ENCODE measurements at regions not wholly inside any gene's neighbourhood (a gene's known extent, or its start where the extent isn't known, plus 50 kb on each side); places are given as distances from the start of the nearest gene placed in this dataset.

DNA sequence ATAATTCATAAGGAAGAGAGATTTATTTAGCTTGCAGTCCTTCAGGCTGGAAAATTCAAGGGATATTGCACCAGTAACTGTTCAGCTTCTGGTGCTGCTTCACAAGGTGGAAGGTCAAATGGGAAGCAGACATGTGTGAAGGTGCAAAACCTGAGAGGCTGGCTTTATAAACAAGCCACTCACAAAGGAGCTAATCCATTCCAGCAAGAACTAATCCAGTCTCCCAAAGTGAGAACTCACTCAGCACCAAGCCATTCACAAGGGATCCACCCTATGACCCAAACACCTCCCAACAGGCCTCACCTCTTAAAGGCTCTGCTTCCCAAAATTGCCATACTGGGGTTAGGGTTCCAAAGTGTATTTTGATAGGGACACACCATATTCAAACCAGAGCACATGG is 1018.4 kb upstream of the ACVR2A start:
- no peak for DNase-seq (ENCODE audit: low read depth)

- peak; percentile 94 for DNase-seq (ENCODE audit: low read depth)
These were observed 1023.0 kb upstream of the ACVR2A start for GRCh38 chr2:146821836-146822316.

DNA sequence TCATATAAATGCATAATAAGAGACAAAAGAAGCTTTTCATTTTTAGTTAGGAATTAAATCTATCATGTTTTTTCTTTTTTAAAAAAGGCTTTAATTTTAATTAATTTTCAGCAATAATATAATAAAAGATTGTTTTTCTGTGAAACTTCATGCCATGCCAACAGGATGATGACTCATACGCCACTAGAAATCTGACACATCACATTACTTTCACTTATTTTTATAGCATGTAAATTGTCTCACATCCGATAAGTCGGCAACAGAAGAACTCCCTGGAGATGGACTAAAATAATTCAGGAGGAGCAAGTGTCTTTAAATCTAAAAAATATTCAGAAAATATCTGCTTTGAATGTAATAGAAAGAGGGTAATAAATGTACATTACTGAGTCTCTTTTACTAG is 1024.2 kb upstream of the ACVR2A start:
- DNase-seq (ENCODE audit: low read depth) = peak; percentile 90

DNA sequence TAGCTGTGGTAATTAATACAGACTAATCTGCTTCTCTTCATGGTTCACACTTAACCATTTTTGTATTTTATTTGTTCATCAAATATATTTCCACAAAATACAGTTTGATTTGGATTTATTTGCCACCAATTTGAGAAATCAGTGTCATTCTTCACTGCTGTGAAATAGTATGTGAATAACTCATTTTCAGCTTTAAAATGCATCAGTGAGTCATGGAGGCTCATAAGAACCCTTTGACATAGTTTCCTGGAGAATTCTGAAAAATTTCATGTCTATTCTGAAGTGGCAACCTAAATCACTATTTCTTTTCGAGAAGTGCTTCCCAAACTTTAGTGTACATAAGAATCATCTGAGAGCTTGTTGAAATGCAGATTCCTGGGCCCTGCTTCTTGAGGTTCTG is 1026.7 kb upstream of the ACVR2A start:
- DNase-seq (ENCODE audit: low read depth) = peak; percentile 56

DNA sequence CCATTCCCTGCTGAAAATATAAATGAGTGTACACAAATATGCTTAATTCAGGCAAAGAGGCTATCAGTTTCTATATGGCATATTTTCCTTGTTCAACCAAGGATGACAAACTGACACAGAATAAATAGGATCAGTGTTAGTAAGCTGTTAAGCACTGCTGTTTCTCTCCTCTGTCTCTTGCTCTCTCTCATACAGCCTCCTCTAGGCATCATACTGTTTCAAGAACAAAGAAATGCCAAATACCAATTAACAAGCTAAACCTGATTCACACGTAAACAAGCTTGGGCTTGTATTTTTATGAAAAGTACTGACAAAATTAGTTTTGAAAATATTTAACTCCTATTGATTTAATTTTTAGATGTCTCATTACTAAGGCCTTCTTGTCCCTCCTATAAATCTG is 1027.2 kb upstream of the ACVR2A start:
- peak; percentile 20 for DNase-seq (ENCODE audit: low read depth)

DNA sequence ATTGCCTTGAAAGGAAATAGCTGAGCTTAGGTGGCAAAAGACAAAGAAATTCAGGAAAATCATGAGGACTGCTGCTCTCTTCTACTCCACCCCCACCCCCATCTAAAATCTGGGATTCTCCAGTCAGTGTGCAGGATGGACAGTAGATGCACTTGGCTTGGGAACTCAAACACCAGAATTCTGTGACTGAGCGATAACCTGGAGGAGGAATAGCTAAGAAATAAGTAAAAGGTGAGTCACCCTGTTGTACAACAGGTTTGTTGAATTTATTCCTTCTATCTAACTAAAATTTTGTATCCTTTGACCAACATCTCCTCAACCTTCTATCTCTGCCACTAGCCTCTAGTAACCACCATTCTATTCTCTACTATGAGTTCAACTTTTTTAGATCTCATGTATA is 1029.9 kb upstream of the ACVR2A start:
- DNase-seq (ENCODE audit: low read depth) = no peak

DNA sequence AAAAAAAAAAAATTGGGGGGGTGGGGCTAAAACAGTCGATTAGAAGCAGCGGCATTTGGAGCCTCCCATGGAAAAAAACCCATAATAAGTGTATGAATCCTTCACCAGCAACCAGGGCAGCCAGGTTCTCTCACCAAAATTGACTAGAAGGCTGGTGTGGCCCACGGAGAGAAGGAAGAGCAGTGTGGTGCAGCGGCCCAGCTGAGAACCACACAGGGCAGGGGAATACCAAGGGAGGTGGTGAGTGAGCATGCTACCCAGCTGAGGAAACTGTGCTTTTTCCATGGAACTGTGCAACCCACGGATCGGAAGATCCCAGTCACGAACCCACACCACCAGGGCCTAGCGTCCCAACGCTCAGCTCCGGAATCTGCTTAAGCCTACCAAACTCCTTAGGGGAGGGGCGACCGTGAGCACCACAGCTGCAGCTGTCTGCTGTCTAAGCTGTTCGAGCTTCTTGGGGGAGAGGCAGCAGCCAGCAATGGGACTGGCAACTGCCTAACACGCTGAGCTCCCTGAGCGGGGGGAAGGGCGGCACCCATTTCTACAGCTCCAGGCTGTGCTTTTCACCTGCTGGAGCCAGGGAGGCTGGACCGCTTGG is 1037.2 kb upstream of the ACVR2A start:
- peak; percentile 66 for DNase-seq (ENCODE audit: low read depth)

DNA sequence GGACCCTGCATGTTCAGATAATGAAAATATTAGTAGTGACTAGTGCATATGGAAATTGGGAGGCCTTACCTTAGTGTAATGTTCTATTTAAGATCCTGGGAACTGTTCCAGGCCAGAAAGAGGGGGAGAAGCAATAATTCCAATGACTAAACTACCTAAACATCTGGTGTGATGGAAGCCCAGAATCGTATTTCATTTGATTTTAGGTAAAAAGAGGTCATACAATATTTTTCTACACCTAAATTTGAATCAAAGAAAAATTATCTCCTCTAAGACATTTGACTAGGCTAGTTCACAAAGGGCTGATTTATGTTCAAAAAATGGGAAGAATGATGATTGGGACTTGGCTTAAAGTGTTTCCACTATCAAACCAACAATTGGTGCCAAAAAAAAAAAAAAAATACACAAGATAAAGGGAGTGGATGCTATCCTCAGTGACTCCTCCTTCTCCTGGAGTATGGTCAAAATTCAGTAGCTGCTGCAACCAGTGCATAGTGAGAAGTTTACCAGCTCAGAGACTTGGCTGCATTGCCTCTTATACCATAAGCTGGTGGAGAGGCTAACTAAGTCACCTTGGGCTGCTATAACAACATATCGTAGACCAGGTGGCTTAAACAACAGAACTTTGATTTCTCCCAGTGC is 1038.3 kb upstream of the ACVR2A start:
- DNase-seq (ENCODE audit: low read depth) = peak; percentile 51

- no peak for DNase-seq (ENCODE audit: low read depth)
These were observed 1040.5 kb upstream of the ACVR2A start for GRCh38 chr2:146804288-146804687.

- DNase-seq (ENCODE audit: low read depth) = peak; percentile 54
These were observed 1042.9 kb upstream of the ACVR2A start for GRCh38 chr2:146801886-146802285.

DNA sequence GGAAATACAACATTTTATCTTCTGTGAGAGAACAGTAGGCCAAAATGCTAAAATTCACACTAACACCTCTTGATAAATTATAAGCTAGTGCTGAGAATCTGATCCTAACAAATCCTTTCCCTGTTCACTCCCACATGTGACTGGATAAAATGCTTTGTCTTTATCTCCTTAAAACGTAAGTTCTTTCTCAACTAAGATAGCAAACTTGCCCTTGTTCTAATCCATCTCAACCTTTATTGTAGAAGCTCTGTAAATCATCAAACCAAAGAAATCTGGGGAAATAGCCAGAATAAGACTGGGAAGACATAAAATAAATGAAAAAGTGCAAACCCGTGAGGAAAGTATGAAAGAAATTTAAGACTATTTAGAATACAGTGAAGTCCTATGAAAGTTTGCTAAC is 1058.4 kb upstream of the ACVR2A start:
- no peak for DNase-seq (ENCODE audit: low read depth)

DNA sequence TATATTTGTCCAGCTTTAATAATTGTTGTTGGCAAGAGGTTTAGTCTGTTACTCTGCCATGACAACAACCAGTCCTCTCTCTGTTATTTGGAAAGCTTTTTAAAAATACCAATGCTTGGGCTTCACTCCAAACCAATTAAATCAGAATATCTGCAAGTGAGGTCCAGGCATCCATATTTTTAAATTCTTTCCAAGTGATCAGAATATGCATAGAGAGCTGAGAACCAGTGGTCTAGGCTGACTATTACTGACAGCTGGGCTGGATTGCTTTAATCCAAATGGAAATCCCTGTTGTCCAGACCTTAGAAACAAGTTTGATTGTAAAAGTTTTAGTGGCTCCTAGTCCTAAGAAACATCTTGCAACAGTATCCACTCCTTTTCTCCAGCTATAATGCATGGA is 1059.7 kb upstream of the ACVR2A start:
- DNase-seq (ENCODE audit: low read depth) = peak; percentile 11

DNA sequence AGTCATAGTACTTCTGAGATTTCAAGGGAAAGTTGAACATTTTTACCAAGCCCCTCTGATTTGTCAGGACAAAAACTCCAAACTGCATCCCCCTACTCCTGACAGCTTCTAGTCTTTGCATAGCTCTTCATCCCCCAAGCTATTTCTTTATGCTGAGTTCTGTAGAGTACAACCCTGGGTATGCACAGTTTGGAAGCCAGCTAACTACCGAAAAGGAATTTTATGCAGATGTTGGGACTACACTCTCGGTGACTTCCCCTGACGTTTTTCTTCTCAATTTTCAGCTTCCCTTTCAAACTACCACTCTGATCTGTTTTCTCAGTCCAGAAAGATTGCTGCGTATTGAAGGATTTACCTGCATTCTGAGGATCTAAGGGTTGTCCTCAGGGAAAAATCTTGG is 1060.2 kb upstream of the ACVR2A start:
- no peak for DNase-seq (ENCODE audit: low read depth)

DNA sequence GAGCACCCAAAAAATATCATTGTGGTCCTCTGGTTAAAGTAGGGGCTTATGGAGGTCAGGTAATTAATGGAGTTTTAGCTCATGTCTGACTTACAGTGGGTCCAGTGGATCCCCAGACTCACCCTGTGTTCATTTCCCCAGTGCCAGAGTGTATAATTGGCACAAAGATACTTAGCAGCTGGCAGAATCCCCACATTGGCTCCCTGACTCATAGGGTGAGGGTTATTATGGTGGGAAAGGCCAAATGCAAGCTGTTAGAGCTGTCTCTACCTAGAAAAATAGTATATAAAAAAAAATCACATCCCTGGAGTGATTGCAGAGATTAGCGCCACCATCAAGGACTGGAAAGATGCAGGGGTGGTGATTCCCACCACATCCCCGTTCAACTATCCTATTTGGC is 1067.6 kb upstream of the ACVR2A start:
- DNase-seq (ENCODE audit: low read depth) = peak; percentile 57

GRCh38 chr2:146776596-146776995 is 1068.2 kb upstream of the ACVR2A start:
- DNase-seq (ENCODE audit: low read depth) = no peak

- no peak for DNase-seq (ENCODE audit: low read depth)
These were observed 1073.3 kb upstream of the ACVR2A start for GRCh38 chr2:146771531-146771930.

- no peak for DNase-seq (ENCODE audit: low read depth)
These were observed 1080.5 kb upstream of the ACVR2A start for GRCh38 chr2:146764301-146764700.

DNA sequence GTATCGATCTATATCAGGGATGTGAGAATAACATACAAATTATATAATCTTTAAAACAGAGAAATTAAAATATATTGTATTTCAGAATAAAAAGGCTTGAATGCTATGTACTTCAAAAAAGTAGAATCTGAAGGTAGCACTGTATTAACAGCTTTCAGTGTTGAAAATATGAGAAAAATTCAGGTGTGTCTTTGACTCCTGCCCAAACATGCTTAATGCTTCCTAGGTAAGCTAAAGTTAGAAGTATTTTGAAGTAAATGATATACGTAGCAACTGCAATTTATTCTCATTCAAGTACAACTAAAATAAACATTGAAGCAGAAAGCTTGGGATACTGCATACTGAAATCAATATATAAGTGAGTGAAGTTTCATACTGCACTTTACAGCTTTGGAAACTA is 1082.0 kb upstream of the ACVR2A start:
- DNase-seq (ENCODE audit: low read depth) = no peak

DNA sequence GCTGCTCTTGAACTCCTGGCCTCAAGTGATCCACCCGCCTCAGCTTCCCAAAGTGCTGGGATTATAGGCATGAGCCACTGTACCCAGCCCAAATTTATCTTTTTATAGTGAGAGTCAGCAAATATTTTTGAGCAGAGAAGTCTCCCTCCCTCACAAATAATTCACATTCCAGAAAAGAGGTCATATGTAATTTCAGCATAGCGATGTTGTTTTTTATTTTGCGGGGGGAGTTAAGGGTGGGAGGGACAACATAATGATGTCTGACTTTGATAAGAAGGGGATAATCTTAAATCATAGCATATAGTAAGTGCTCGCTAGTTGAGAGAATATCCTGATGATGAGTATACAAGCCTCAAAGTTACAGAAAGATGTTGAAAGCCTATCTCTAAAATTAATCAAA is 1090.2 kb upstream of the ACVR2A start:
- no peak for DNase-seq (ENCODE audit: low read depth)

DNA sequence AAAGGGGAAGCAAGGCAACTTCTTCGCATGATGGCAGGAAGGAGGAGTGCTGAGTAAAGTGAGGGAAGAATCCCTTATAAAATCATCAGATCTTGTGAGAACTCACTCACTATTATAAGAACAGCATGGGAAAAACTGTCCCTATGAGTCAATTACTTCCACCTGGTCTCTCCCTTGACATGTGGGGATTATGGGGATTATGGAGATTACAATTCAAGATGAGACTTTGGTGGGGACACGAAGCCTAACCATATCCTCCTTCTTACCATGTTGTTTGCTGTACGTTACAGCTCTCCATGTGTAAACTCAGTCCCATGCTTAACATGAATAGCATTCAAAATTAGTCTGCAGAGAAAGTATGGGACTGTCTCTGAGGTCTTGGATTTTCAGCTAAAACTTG is 1096.8 kb upstream of the ACVR2A start:
- peak; percentile 19 for DNase-seq (ENCODE audit: low read depth)

GRCh38 chr2:146741260-146741659 is 1103.6 kb upstream of the ACVR2A start:
- DNase-seq (ENCODE audit: low read depth) = no peak

DNA sequence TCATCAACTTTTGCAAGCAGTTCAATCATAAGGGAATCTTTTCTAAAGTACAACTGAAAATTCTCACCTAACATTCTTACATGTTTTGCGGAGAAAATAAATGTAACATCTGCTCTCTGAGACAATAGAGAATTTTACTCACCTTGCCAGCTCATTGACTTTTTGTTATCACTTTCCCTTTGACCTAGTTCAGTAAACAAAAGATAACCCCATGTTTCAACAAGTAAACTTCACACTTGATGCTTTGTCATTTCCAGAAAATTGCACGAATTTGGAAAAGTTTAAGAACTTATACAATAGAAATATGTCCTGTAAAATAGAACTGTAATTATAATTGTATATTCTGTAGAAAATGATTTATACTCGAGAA is 1110.0 kb upstream of the ACVR2A start:
- DNase-seq (ENCODE audit: low read depth) = no peak

- DNase-seq (ENCODE audit: low read depth) = peak; percentile 81
These were observed 1110.6 kb upstream of the ACVR2A start for GRCh38 chr2:146734042-146734820.

All from LHCN-M2 (cell line).